ENCODE measurements at regions not wholly inside any gene's neighbourhood (a gene's known extent, or its start where the extent isn't known, plus 50 kb on each side); places are given as distances from the start of the nearest gene placed in this dataset.

GRCh38 chr12:92224685-92225331 is 79.2 kb upstream of the BTG1 start:
- TF ChIP-seq SUZ12 (IDR thresholded peaks at IDR 0.05; ENCODE audit: extremely low read depth, insufficient read depth, insufficient read length) (no peak), ZNF274 (IDR thresholded peaks at IDR 0.05; ENCODE audit: low read depth, low read length) (no peak), YY1 (IDR thresholded peaks at IDR 0.05; ENCODE audit: insufficient read depth, insufficient read length) (no peak)
